DOHH2 (cell line): ENCODE measurements at regions not wholly inside any gene's neighbourhood (a gene's known extent, or its start where the extent isn't known, plus 50 kb on each side); places are given as distances from the start of the nearest gene placed in this dataset.

Experiments used
- H3F3A ChIP-seq: fragments of 200-600 bp; sonication (generic), shearing (Covaris generic); 2 replicates; pipeline ENCODE4 v1.6.0; 2016; ENCODE audit warnings: antibody characterized with exemption, mild to moderate bottlenecking; ENCODE audit not compliant: control insufficient read depth, insufficient read depth
- H3K27ac ChIP-seq: fragments of 200-600 bp; sonication (generic); 2 replicates; pipeline ENCODE4 v1.5.1; 2014; ENCODE audit warnings: low read depth, mild to moderate bottlenecking, low read length, moderate library complexity
- H3K27me3 ChIP-seq: fragments of 200-600 bp; sonication (generic); 2 replicates; pipeline ENCODE4 v1.6.1; 2014; ENCODE audit warnings: mild to moderate bottlenecking, low read length, mixed read lengths; ENCODE audit not compliant: control insufficient read depth
- H3K36me3 ChIP-seq: fragments of 200-600 bp; sonication (generic); 2 replicates; pipeline ENCODE4 v1.6.1; 2014; ENCODE audit warnings: mild to moderate bottlenecking, low read length, moderate library complexity, mixed read lengths; ENCODE audit not compliant: control insufficient read depth
- H3K4me1 ChIP-seq: fragments of 200-600 bp; sonication (generic); 2 replicates; pipeline ENCODE4 v1.6.1; 2014; ENCODE audit warnings: mild to moderate bottlenecking, low read length, mixed read lengths; ENCODE audit not compliant: control insufficient read depth
- H3K4me2 ChIP-seq: fragments of 200-600 bp; sonication (generic); 2 replicates; pipeline ENCODE4 v1.6.0; 2014; ENCODE audit warnings: mild to moderate bottlenecking, low read length, moderate library complexity
- H3K4me3 ChIP-seq: fragments of 200-600 bp; sonication (generic); 2 replicates; pipeline ENCODE4 v1.5.1; 2014; ENCODE audit warnings: mild to moderate bottlenecking, low read length, mixed read lengths
- H3K79me2 ChIP-seq: fragments of 200-600 bp; sonication (generic); 2 replicates; pipeline ENCODE4 v1.6.1; 2014; ENCODE audit warnings: mild to moderate bottlenecking, low read length, mixed read lengths; ENCODE audit not compliant: control insufficient read depth
- H3K9me2 ChIP-seq: fragments of 200-600 bp; sonication (generic); replicated peaks from 2 replicates; pipeline ENCODE4 v1.6.1; 2014; ENCODE audit warnings: mild to moderate bottlenecking, low read length, mixed read lengths; ENCODE audit not compliant: control insufficient read depth
- H3K9me3 ChIP-seq: fragments of 200-600 bp; sonication (generic); 2 replicates; pipeline ENCODE4 v1.6.1; 2014; ENCODE audit warnings: antibody characterized with exemption, low read length, mixed read lengths; ENCODE audit not compliant: control insufficient read depth, insufficient read depth
- H4K20me1 ChIP-seq: fragments of 200-600 bp; sonication (generic); 2 replicates; pipeline ENCODE4 v1.6.0; 2014; ENCODE audit warnings: low read depth, mild to moderate bottlenecking, antibody characterized with exemption, low read length, moderate library complexity; ENCODE audit not compliant: control insufficient read depth, insufficient read depth
- CTCF ChIP-seq: fragments of 200-600 bp; sonication (generic); IDR thresholded peaks from one replicate; pipeline ENCODE4 v1.5.1; 2014; ENCODE audit warnings: antibody characterized with exemption, mild to moderate bottlenecking, low read depth, low read length; ENCODE audit not compliant: poor library complexity, severe bottlenecking
- EZH2phosphoT487 ChIP-seq: fragments of 200-600 bp; sonication (generic); IDR thresholded peaks from 2 replicates; pipeline ENCODE4 v1.6.1; 2017; ENCODE audit warnings: borderline replicate concordance, mild to moderate bottlenecking, antibody characterized with exemption, low read length, moderate library complexity, mixed read lengths

GRCh38 chr1:87913361-87913760 is 584.7 kb downstream of the LMO4 start:
- H4K20me1 ChIP-seq = no peaks in the 10 kb centered on the region
- H3K9me2 ChIP-seq = no peaks in the 10 kb centered on the region
- H3K27ac ChIP-seq = no peak overlapping the region
- no peaks in the 10 kb centered on the region for H3K27me3 ChIP-seq
- H3F3A ChIP-seq = no peaks in the 10 kb centered on the region
- no peak overlapping the region for H3K4me3 ChIP-seq
- no peaks in the 10 kb centered on the region for H3K4me1 ChIP-seq
- no peaks in the 10 kb centered on the region; the same call in 1 of the 2 replicates for H3K9me3 ChIP-seq
- no peaks in the 10 kb centered on the region for H3K36me3 ChIP-seq
- no peaks in the 10 kb centered on the region for H3K79me2 ChIP-seq
- TF ChIP-seq EZH2phosphoT487 = no peak
- H3K4me2 ChIP-seq = no peak overlapping the region

- no peak for TF ChIP-seq CTCF
- H4K20me1 ChIP-seq = no peaks in the 10 kb centered on the region
Observed at GRCh38 chr1:87914396-87914795, 585.7 kb downstream of the LMO4 start.

GRCh38 chr1:87915771-87916170 is 587.1 kb downstream of the LMO4 start:
- Histone ChIP-seq H3K9me2 (no peaks in the 10 kb centered on the region), H3K4me3 (no peak overlapping the region), H3K9me3 (no peaks in the 10 kb centered on the region; the same call in 1 of the 2 replicates), H3K79me2 (no peaks in the 10 kb centered on the region), H3K36me3 (no peaks in the 10 kb centered on the region), H3K27me3 (no peaks in the 10 kb centered on the region), H3K4me2 (no peak overlapping the region), H3K4me1 (no peaks in the 10 kb centered on the region), H3F3A (no peaks in the 10 kb centered on the region), H3K27ac (no peak overlapping the region), H4K20me1 (no peaks in the 10 kb centered on the region)
- TF ChIP-seq EZH2phosphoT487 (no peak), CTCF (no peak)

More at GRCh38 chr1:87914396-87914795, 585.7 kb downstream of the LMO4 start:
- no peaks in the 10 kb centered on the region; the same call in 1 of the 2 replicates for H3K9me3 ChIP-seq
- no peaks in the 10 kb centered on the region for H3K4me1 ChIP-seq
- H3F3A ChIP-seq = no peaks in the 10 kb centered on the region
- no peak overlapping the region for H3K4me3 ChIP-seq
- no peaks in the 10 kb centered on the region for H3K36me3 ChIP-seq
- H3K4me2 ChIP-seq = no peak overlapping the region
- no peaks in the 10 kb centered on the region for H3K9me2 ChIP-seq
- no peak overlapping the region for H3K27ac ChIP-seq
- H3K27me3 ChIP-seq = no peaks in the 10 kb centered on the region
- H3K79me2 ChIP-seq = no peaks in the 10 kb centered on the region

- TF ChIP-seq EZH2phosphoT487 = no peak
- no peak for TF ChIP-seq CTCF
- Histone ChIP-seq H3K36me3 (no peaks in the 10 kb centered on the region), H3K4me1 (no peaks in the 10 kb centered on the region), H3K27ac (no peak overlapping the region), H3K4me2 (no peak overlapping the region), H3K79me2 (no peaks in the 10 kb centered on the region), H3K4me3 (no peak overlapping the region), H3K27me3 (no peaks in the 10 kb centered on the region), H3K9me2 (no peaks in the 10 kb centered on the region), H3K9me3 (no peaks in the 10 kb centered on the region; the same call in 1 of the 2 replicates), H4K20me1 (no peaks in the 10 kb centered on the region), H3F3A (no peaks in the 10 kb centered on the region)
Observed at GRCh38 chr1:87916965-87917364, 588.3 kb downstream of the LMO4 start.
